ENCODE measurements at regions not wholly inside any gene's neighbourhood (a gene's known extent, or its start where the extent isn't known, plus 50 kb on each side); places are given as distances from the start of the nearest gene placed in this dataset.

DNA sequence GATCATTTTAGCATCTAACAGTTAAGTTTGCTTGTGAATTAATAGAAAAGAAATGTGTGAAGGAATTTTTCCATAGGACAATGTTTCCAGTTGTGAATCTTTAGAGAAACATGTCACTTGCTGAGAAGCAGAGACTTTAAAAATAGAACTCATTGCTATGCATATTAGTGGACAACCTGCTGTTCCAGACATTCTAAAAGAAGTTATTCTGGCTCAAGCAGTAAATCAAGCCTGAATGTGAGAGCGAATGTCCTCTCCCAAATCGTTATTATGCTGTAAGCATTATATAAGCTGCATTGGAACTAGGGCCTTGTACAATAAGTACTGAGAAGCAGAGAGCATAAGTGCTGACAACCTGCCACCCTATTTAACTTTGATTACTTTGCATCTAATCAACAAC is 990.9 kb downstream of the PLOD2 start:
- H2AK5ac ChIP-seq (ENCODE audit: low read length) = no peak overlapping the region
- H2AFZ ChIP-seq (ENCODE audit: insufficient read depth, low read length, poor library complexity) = no peak overlapping the region
- no peak overlapping the region for H2BK12ac ChIP-seq (ENCODE audit: low read length)
- H3K4me3 ChIP-seq (ENCODE audit: low read depth, low read length) = no peak overlapping the region
- no peaks in the 10 kb centered on the region for H3K9me3 ChIP-seq (ENCODE audit: insufficient read depth, low read depth, low read length)
- no peak overlapping the region for H3K23ac ChIP-seq (ENCODE audit: low read length)
- no peaks in the 10 kb centered on the region for H3K79me1 ChIP-seq (ENCODE audit: low read length)
- no peak overlapping the region for H4K8ac ChIP-seq (ENCODE audit: low read depth, low read length)
- no peak overlapping the region for H3K9ac ChIP-seq (ENCODE audit: low read length)
- no peak overlapping the region for H3K4me2 ChIP-seq (ENCODE audit: low read length)
- no peaks in the 10 kb centered on the region for H3K4me1 ChIP-seq (ENCODE audit: control insufficient read depth in 1 of 2, insufficient read depth in 2 of 2, low read length in 2 of 2)
- H3K27me3 ChIP-seq (ENCODE audit: insufficient read depth, low read length) = no peaks in the 10 kb centered on the region
- H4K91ac ChIP-seq (ENCODE audit: low read depth, low read length) = no peak overlapping the region
- H3K18ac ChIP-seq (ENCODE audit: low read length) = no peak overlapping the region
- no peak overlapping the region for H3K4ac ChIP-seq (ENCODE audit: low read depth, low read length)
- H4K12ac ChIP-seq (ENCODE audit: low read depth, low read length) = no peak overlapping the region
- WGBS (ENCODE audit: extremely low coverage, insufficient coverage, insufficient read length) = no CpG with 5 or more reads among the region's 2 CpGs
- H2BK120ac ChIP-seq (ENCODE audit: insufficient read depth, low read length, poor library complexity) = no peak overlapping the region
- no peaks in the 10 kb centered on the region for H3K79me2 ChIP-seq (ENCODE audit: control insufficient read depth, insufficient read depth, low read length, poor library complexity)
- no peak overlapping the region for H3K14ac ChIP-seq (ENCODE audit: low read length)
- H3K36me3 ChIP-seq (ENCODE audit: control insufficient read depth in 1 of 2, insufficient read depth in 2 of 2, low read length in 2 of 2) = no peaks in the 10 kb centered on the region
- H3K27ac ChIP-seq (ENCODE audit: low read depth, low read length) = no peak overlapping the region
- H2BK5ac ChIP-seq (ENCODE audit: low read depth, low read length, poor library complexity) = no peak overlapping the region
- no peak for DNase-seq

DNA sequence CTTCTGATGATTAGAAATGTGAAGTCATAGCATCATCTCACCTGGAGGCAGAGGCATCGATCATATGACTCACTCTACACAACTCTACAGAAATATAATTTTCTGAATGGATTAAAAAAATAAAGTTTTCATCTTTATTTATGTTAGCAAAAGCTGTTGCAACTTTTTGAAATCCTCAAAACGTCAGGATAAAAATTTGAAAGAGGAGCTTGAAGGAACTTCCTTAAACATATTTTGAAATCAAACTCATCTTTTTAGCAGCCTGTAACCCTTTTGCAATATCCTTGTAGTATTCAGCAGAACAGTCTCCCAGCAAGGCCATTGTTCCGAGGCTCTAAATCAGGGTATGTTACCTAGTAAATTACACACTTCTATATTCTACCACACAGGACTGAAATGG is 985.4 kb downstream of the PLOD2 start:
- no peak for DNase-seq
- Histone ChIP-seq H3K4ac (ENCODE audit: low read depth, low read length) (no peak overlapping the region), H2AFZ (ENCODE audit: insufficient read depth, low read length, poor library complexity) (no peak overlapping the region), H2BK5ac (ENCODE audit: low read depth, low read length, poor library complexity) (no peak overlapping the region), H4K12ac (ENCODE audit: low read depth, low read length) (no peak overlapping the region), H3K79me2 (ENCODE audit: control insufficient read depth, insufficient read depth, low read length, poor library complexity) (no peaks in the 10 kb centered on the region), H3K79me1 (ENCODE audit: low read length) (no peaks in the 10 kb centered on the region), H3K18ac (ENCODE audit: low read length) (no peak overlapping the region), H3K9ac (ENCODE audit: low read length) (no peak overlapping the region), H3K4me1 (ENCODE audit: control insufficient read depth in 1 of 2, insufficient read depth in 2 of 2, low read length in 2 of 2) (no peaks in the 10 kb centered on the region), H4K91ac (ENCODE audit: low read depth, low read length) (no peak overlapping the region), H3K27ac (ENCODE audit: low read depth, low read length) (no peak overlapping the region), H3K9me3 (ENCODE audit: insufficient read depth, low read depth, low read length) (no peaks in the 10 kb centered on the region), H2AK5ac (ENCODE audit: low read length) (no peak overlapping the region), H3K14ac (ENCODE audit: low read length) (no peak overlapping the region), H3K27me3 (ENCODE audit: insufficient read depth, low read length) (no peaks in the 10 kb centered on the region), H2BK12ac (ENCODE audit: low read length) (no peak overlapping the region), H2BK120ac (ENCODE audit: insufficient read depth, low read length, poor library complexity) (no peak overlapping the region), H3K4me3 (ENCODE audit: low read depth, low read length) (no peak overlapping the region), H4K8ac (ENCODE audit: low read depth, low read length) (no peak overlapping the region), H3K36me3 (ENCODE audit: control insufficient read depth in 1 of 2, insufficient read depth in 2 of 2, low read length in 2 of 2) (no peaks in the 10 kb centered on the region), H3K23ac (ENCODE audit: low read length) (no peak overlapping the region), H3K4me2 (ENCODE audit: low read length) (no peak overlapping the region)
- no CpG with 5 or more reads among the region's 3 CpGs for WGBS (ENCODE audit: extremely low coverage, insufficient coverage, insufficient read length)

DNA sequence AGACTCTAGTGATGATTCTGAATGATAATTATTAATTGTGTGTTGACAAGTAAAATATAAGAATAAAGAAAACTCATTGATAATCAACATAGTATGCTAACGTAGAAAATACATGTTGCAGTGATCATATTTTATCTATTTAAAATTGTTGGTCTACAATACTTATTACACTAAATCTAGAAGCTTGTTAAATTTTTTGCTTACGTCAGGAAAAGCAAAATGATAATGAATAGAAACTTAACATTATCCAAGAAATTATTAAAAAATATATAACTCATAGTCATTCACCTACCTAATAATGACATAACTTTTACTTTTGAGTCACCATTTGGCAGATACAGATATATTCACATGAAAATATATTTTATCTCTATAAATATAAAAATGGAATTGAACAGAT is 984.1 kb downstream of the PLOD2 start:
- Histone ChIP-seq H3K27ac (ENCODE audit: low read depth, low read length) (no peak overlapping the region), H3K79me2 (ENCODE audit: control insufficient read depth, insufficient read depth, low read length, poor library complexity) (no peaks in the 10 kb centered on the region), H2AFZ (ENCODE audit: insufficient read depth, low read length, poor library complexity) (no peak overlapping the region), H3K23ac (ENCODE audit: low read length) (no peak overlapping the region), H4K12ac (ENCODE audit: low read depth, low read length) (no peak overlapping the region), H3K9me3 (ENCODE audit: insufficient read depth, low read depth, low read length) (no peaks in the 10 kb centered on the region), H2BK5ac (ENCODE audit: low read depth, low read length, poor library complexity) (no peak overlapping the region), H2AK5ac (ENCODE audit: low read length) (no peak overlapping the region), H3K18ac (ENCODE audit: low read length) (no peak overlapping the region), H3K4me2 (ENCODE audit: low read length) (no peak overlapping the region), H3K9ac (ENCODE audit: low read length) (no peak overlapping the region), H3K79me1 (ENCODE audit: low read length) (no peaks in the 10 kb centered on the region), H4K91ac (ENCODE audit: low read depth, low read length) (no peak overlapping the region), H3K14ac (ENCODE audit: low read length) (no peak overlapping the region), H2BK120ac (ENCODE audit: insufficient read depth, low read length, poor library complexity) (no peak overlapping the region), H3K4ac (ENCODE audit: low read depth, low read length) (no peak overlapping the region), H4K8ac (ENCODE audit: low read depth, low read length) (no peak overlapping the region), H3K36me3 (ENCODE audit: control insufficient read depth in 1 of 2, insufficient read depth in 2 of 2, low read length in 2 of 2) (no peaks in the 10 kb centered on the region), H3K4me3 (ENCODE audit: low read depth, low read length) (no peak overlapping the region), H3K4me1 (ENCODE audit: control insufficient read depth in 1 of 2, insufficient read depth in 2 of 2, low read length in 2 of 2) (no peaks in the 10 kb centered on the region), H3K27me3 (ENCODE audit: insufficient read depth, low read length) (no peaks in the 10 kb centered on the region), H2BK12ac (ENCODE audit: low read length) (no peak overlapping the region)
- DNase-seq = no peak
- WGBS (ENCODE audit: extremely low coverage, insufficient coverage, insufficient read length) = no CpG with 5 or more reads among the region's 2 CpGs

DNA sequence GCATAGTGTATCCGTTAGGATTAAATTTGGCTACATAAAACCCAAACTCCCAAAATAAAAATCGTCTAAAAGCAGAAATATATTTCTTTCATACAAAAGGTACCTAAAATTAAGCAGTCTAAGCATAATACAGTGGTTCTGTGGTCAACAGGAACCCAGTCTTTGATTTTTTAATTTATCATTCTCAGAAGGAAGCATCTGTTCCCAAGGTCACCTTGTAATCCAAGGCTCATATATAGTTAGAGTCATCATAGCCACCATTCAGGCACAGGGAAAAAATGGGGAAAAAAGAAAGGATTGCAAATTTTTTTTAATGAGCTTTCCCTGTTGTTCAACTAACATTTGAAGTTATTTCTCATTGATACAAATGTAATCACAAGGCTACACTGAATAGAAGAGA is 983.2 kb downstream of the PLOD2 start:
- Histone ChIP-seq H4K12ac (ENCODE audit: low read depth, low read length) (no peak overlapping the region), H3K79me2 (ENCODE audit: control insufficient read depth, insufficient read depth, low read length, poor library complexity) (no peaks in the 10 kb centered on the region), H3K9ac (ENCODE audit: low read length) (no peak overlapping the region), H2BK120ac (ENCODE audit: insufficient read depth, low read length, poor library complexity) (no peak overlapping the region), H3K4ac (ENCODE audit: low read depth, low read length) (no peak overlapping the region), H2BK12ac (ENCODE audit: low read length) (no peak overlapping the region), H3K4me1 (ENCODE audit: control insufficient read depth in 1 of 2, insufficient read depth in 2 of 2, low read length in 2 of 2) (no peaks in the 10 kb centered on the region), H4K91ac (ENCODE audit: low read depth, low read length) (no peak overlapping the region), H3K27me3 (ENCODE audit: insufficient read depth, low read length) (no peaks in the 10 kb centered on the region), H3K14ac (ENCODE audit: low read length) (no peak overlapping the region), H3K36me3 (ENCODE audit: control insufficient read depth in 1 of 2, insufficient read depth in 2 of 2, low read length in 2 of 2) (no peaks in the 10 kb centered on the region), H3K18ac (ENCODE audit: low read length) (no peak overlapping the region), H3K4me2 (ENCODE audit: low read length) (no peak overlapping the region), H2AFZ (ENCODE audit: insufficient read depth, low read length, poor library complexity) (no peak overlapping the region), H2BK5ac (ENCODE audit: low read depth, low read length, poor library complexity) (no peak overlapping the region), H4K8ac (ENCODE audit: low read depth, low read length) (no peak overlapping the region), H3K79me1 (ENCODE audit: low read length) (no peaks in the 10 kb centered on the region), H3K23ac (ENCODE audit: low read length) (no peak overlapping the region), H3K27ac (ENCODE audit: low read depth, low read length) (no peak overlapping the region), H3K9me3 (ENCODE audit: insufficient read depth, low read depth, low read length) (no peaks in the 10 kb centered on the region), H2AK5ac (ENCODE audit: low read length) (no peak overlapping the region), H3K4me3 (ENCODE audit: low read depth, low read length) (no peak overlapping the region)
- DNase-seq = no peak
- WGBS (ENCODE audit: extremely low coverage, insufficient coverage, insufficient read length) = no CpG with 5 or more reads among the region's 2 CpGs
